ENCODE measurements at regions not wholly inside any gene's neighbourhood (a gene's known extent, or its start where the extent isn't known, plus 50 kb on each side); places are given as distances from the start of the nearest gene placed in this dataset.

DNA sequence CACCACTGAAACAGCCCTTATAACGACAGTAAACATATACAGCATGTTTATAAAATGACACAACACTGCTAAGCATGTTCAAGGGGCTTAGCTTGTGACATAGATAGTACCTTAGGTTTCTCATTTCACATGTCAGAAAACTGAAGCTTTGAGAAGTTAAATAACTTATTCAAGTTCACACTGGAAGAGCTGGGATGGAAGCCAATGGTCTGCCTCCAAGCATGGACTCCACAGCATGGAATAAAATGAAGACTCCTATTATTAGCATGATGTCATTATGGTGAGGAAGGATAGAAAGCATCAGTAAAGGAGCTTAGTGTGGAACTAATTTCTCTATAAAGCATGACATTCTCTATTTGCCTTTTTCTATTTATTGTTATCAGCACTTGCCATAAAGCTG is 316.7 kb downstream of the PLK2 start:
- no peak overlapping the region for H3K27ac ChIP-seq
- no peak overlapping the region for H3K4me3 ChIP-seq
- no peaks in the 10 kb centered on the region for H3K36me3 ChIP-seq
- no peak for TF ChIP-seq POLR2A (IDR thresholded peaks at IDR 0.05)
- TF ChIP-seq EP300 (IDR thresholded peaks at IDR 0.05) = no peak
- TF ChIP-seq, protein P1, sequence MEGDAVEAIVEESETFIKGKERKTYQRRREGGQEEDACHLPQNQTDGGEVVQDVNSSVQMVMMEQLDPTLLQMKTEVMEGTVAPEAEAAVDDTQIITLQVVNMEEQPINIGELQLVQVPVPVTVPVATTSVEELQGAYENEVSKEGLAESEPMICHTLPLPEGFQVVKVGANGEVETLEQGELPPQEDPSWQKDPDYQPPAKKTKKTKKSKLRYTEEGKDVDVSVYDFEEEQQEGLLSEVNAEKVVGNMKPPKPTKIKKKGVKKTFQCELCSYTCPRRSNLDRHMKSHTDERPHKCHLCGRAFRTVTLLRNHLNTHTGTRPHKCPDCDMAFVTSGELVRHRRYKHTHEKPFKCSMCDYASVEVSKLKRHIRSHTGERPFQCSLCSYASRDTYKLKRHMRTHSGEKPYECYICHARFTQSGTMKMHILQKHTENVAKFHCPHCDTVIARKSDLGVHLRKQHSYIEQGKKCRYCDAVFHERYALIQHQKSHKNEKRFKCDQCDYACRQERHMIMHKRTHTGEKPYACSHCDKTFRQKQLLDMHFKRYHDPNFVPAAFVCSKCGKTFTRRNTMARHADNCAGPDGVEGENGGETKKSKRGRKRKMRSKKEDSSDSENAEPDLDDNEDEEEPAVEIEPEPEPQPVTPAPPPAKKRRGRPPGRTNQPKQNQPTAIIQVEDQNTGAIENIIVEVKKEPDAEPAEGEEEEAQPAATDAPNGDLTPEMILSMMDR (IDR thresholded peaks at IDR 0.05) = no peak
- no peaks in the 10 kb centered on the region for H3K27me3 ChIP-seq
- no peaks in the 10 kb centered on the region for H3K4me1 ChIP-seq
- ATAC-seq (ENCODE audit: low FRiP score in 2 of 2) = no peak
- 74 to 85% methylated on average over 1 of the region's 1 CpG for WGBS, 2 donors
- no peak for DNase-seq
- H3K9me3 ChIP-seq = no peaks in the 10 kb centered on the region

DNA sequence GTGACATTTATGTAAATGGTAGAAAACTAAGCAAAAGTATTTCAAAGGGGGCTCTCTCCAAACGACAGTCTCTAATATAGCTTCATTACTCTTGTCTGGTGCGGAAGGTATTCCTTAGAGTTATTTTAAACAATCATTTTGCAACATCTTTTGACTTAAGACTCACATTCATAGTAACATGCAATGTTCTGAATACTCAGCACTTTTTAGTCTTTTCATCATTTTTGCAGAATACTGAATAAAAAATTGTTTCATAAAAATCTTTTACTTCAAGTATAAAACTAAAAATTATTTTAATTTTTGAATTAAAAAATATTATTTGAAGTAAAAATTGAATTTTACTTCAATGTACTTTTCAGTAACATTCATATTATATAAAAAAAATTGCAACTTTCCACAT is 321.1 kb downstream of the PLK2 start:
- H3K9me3 ChIP-seq = no peaks in the 10 kb centered on the region
- TF ChIP-seq, protein P1 (IDR thresholded peaks at IDR 0.05) = no peak
- TF ChIP-seq EP300 (IDR thresholded peaks at IDR 0.05) (no peak), POLR2AphosphoS5 (IDR thresholded peaks at IDR 0.05) (no peak), POLR2A (IDR thresholded peaks at IDR 0.05) (no peak)
- H3K27ac ChIP-seq = no peak overlapping the region
- no peak for DNase-seq
- no peaks in the 10 kb centered on the region for H3K27me3 ChIP-seq
- H3K4me1 ChIP-seq = peaks cover 0 to 5% (median 0%) of the 10 kb centered on the region in 4 donors
- WGBS, 2 donors = 92 to 98% methylated on average over 2 of the region's 2 CpGs
- ATAC-seq (ENCODE audit: low FRiP score in 2 of 2) = no peak
- H3K36me3 ChIP-seq = no peaks in the 10 kb centered on the region
- no peak overlapping the region for H3K4me3 ChIP-seq

GRCh38 chr5:58136406-58136805 is 323.5 kb downstream of the PLK2 start:
- TF ChIP-seq EP300 (IDR thresholded peaks at IDR 0.05) (no peak), POLR2AphosphoS5 (IDR thresholded peaks at IDR 0.05) (no peak), POLR2A (IDR thresholded peaks at IDR 0.05) (no peak)
- TF ChIP-seq, protein P1 (IDR thresholded peaks at IDR 0.05) = no peak
- 91 to 92% methylated on average over 5 of the region's 5 CpGs for WGBS, 2 donors
- H3K4me1 ChIP-seq = peaks cover 0 to 5% (median 0%) of the 10 kb centered on the region in 4 donors
- H3K9me3 ChIP-seq = no peaks in the 10 kb centered on the region
- no peak overlapping the region for H3K27ac ChIP-seq
- H3K36me3 ChIP-seq = no peaks in the 10 kb centered on the region
- DNase-seq = no peak
- ATAC-seq (ENCODE audit: low FRiP score in 2 of 2) = no peak
- no peaks in the 10 kb centered on the region for H3K27me3 ChIP-seq
- no peak overlapping the region for H3K4me3 ChIP-seq

DNA sequence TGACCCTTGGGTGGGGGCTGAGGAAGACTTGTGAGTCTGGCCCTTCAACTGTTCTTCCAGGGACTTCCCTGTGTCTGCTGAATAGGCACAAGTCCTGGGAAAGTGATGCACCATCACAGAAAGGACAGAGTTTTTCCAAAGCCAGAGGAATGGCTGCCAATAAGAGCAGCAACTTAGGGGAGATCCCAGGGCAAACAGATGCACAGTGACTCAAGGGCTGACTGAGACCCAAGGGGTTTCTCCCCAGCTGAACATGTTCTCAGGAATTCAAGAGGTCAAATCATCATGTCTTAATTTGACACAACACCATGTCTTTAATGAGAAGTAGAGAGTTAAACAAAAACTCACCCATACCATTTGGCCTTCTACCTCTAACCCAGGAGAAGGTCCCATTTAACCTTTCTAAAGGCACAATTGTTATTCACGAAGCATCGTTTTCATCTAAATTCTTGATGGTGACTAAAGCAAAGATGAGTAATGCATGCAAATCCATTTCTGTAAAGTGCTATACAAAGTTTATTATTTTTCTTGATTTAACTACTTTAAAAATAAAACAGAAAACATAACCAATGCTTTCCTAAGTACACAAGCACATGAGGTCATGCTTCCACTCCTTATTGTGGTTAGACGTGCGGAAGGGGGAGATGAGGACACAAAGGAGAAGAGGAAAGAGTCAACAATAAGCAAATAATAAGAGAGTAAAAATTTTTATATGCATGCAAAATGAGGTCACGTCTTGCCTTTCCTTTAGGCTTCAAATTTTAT is 324.1 kb downstream of the PLK2 start:
- peaks cover 0 to 5% (median 0%) of the 10 kb centered on the region in 4 donors for H3K4me1 ChIP-seq
- H3K27ac ChIP-seq = no peak overlapping the region
- no peaks in the 10 kb centered on the region for H3K9me3 ChIP-seq
- no peaks in the 10 kb centered on the region for H3K27me3 ChIP-seq
- no peaks in the 10 kb centered on the region for H3K36me3 ChIP-seq
- 82 to 87% methylated on average over 5 of the region's 5 CpGs for WGBS, 2 donors
- TF ChIP-seq EP300 (IDR thresholded peaks at IDR 0.05) = no peak
- no peak for TF ChIP-seq POLR2A (IDR thresholded peaks at IDR 0.05)
- TF ChIP-seq, protein P1 (IDR thresholded peaks at IDR 0.05) = no peak
- no peak for TF ChIP-seq POLR2AphosphoS5 (IDR thresholded peaks at IDR 0.05)
- H3K4me3 ChIP-seq = no peak overlapping the region
- DNase-seq (no peak), ATAC-seq (ENCODE audit: low FRiP score in 2 of 2) (no peak)
